ENCODE measurements at regions not wholly inside any gene's neighbourhood (a gene's known extent, or its start where the extent isn't known, plus 50 kb on each side); places are given as distances from the start of the nearest gene placed in this dataset.
A peak's percentile ranks its signal among the peaks of the same experiment; 100 is the strongest.

DNA sequence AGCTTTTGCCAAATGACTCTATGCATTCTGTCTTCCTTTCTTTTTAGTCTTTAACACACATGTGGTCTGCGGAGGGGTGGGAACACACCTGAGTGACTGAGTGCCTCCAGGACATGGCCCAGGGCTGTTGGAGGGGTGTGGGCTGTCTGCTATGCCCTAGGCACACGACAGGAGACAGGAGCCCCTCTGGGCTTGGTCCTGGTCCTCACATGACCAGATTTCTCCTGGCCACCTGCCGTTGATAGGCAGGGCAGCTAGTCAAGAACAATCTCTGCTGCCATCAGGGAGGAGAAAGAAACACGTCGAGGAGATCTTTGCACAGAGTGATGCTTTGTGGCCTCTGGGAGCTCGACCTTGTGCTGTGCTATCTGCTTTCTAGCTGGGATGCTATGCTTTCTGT lies 176.6 kb downstream of the KLF13 start:
- no peak overlapping the region for H3K4me3 ChIP-seq
- no peak for ATAC-seq
- ChIA-PET POLR2A (no interaction called here), CTCF (interaction anchor here (0.9 to 7.3 kb wide), 5 partner anchors 14 to 69 kb away, joined by 3 to 77 read pairs (median 4); no protein-coding TSS in a partner anchor)
- TF ChIP-seq HOXB13 (CRISPR knock-in tag; IDR thresholded peaks at IDR 0.05; ENCODE audit: low read depth) (no peak), NPAS2 (CRISPR knock-in tag; IDR thresholded peaks at IDR 0.05; ENCODE audit: borderline replicate concordance) (no peak), BHLHE40 (IDR thresholded peaks at IDR 0.05; ENCODE audit: low read depth, low read length) (no peak), RARB (CRISPR knock-in tag; IDR thresholded peaks at IDR 0.05) (no peak), EHMT2 (IDR thresholded peaks at IDR 0.05; ENCODE audit: low read depth) (no peak), FOSL2 (IDR thresholded peaks at IDR 0.05) (no peak), FOSL2 (CRISPR knock-in tag; IDR thresholded peaks at IDR 0.05) (no peak), POLR2A (IDR thresholded peaks at IDR 0.05; ENCODE audit: low read length) (no peak), TFCP2L1 (CRISPR knock-in tag; IDR thresholded peaks at IDR 0.05) (no peak), PHF8 (IDR thresholded peaks at IDR 0.05; ENCODE audit: borderline replicate concordance, low read depth) (no peak), CHD2 (IDR thresholded peaks at IDR 0.05; ENCODE audit: low read length, partially characterized antibody) (no peak)
- 43% methylated on average over 6 of the region's 6 CpGs for WGBS (ENCODE audit: missing lambda C conversion rate)
- no peak for FAIRE-seq
- no peaks in the 10 kb centered on the region for H3K9me3 ChIP-seq
- no peak for DNase-seq (ENCODE audit: low read depth in 1 of 2, low spot score in 1 of 2)
- H3K27ac ChIP-seq, result no peak overlapping the region
- H3K4me1 ChIP-seq, result no peaks in the 10 kb centered on the region
- H3K4me2 ChIP-seq, result no peak overlapping the region

DNA sequence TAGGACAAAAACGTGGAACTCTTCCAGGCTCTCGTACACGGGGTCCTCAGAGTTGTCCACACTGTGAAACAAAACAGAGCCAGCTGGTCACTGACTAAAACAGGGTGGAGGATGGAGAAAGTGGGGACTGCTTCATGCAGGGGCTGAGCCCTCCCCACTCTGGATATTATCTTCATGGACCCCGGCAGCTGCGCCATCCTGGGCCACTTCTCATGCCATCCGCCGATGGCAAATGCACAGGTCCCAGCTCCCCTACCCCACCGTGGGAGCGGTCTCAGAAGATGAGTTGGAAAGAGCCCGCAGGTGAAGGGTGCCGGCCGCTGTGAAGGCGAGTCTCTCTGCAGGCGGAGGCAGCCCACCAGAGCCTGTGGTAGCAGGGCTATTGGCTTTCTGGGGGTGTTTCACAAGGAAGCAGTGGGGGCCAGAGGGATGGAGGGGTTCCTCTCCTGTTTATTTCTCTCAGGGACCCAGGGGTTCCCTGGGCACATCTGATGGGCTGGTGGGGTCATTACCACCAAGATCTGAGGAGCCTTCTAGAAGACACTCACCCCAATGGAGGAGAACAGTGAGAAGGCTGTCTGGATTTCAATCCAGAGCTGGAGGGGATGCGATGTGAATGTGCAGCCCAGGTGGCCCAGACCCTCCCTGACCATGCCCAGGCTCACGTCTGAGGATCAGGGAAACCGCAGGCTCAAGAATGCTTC lies 177.3 kb downstream of the KLF13 start:
- CTCF ChIA-PET, result interaction anchor here (1.2 to 5.4 kb wide), 3 partner anchors 15 to 69 kb away, joined by 3 to 37 read pairs (median 4); no protein-coding TSS in a partner anchor
- Histone ChIP-seq H3K27ac (no peak overlapping the region), H3K4me3 (no peak overlapping the region), H3K9me3 (no peaks in the 10 kb centered on the region), H3K4me1 (no peaks in the 10 kb centered on the region), H3K4me2 (no peak overlapping the region)
- ATAC-seq, result peak in 1 of 2 experiments; percentile 10; a peak in 1 of 6 replicates
- WGBS (ENCODE audit: missing lambda C conversion rate), result 63% methylated on average over 17 of the region's 17 CpGs
- DNase-seq (ENCODE audit: low read depth in 1 of 2, low spot score in 1 of 2), result no peak
- POLR2A ChIA-PET, result interaction anchor here (0.7 kb wide), 1 partner anchor 64 kb away, joined by 4 read pairs; no protein-coding TSS in a partner anchor
- no peak for FAIRE-seq
- TF ChIP-seq NFE2L2 (conservative IDR thresholded peaks at IDR 0.05; ENCODE audit: low read length), result no peak
- TF ChIP-seq ESRRA (IDR thresholded peaks at IDR 0.05; ENCODE audit: borderline replicate concordance, low read length), result no peak
- no peak for TF ChIP-seq RAD21 (conservative IDR thresholded peaks at IDR 0.05 in 1 of 2, IDR thresholded peaks at IDR 0.05 in 1 of 2)
- TF ChIP-seq HOXB5 (CRISPR knock-in tag; IDR thresholded peaks at IDR 0.05), result no peak
- TF ChIP-seq, protein P1, sequence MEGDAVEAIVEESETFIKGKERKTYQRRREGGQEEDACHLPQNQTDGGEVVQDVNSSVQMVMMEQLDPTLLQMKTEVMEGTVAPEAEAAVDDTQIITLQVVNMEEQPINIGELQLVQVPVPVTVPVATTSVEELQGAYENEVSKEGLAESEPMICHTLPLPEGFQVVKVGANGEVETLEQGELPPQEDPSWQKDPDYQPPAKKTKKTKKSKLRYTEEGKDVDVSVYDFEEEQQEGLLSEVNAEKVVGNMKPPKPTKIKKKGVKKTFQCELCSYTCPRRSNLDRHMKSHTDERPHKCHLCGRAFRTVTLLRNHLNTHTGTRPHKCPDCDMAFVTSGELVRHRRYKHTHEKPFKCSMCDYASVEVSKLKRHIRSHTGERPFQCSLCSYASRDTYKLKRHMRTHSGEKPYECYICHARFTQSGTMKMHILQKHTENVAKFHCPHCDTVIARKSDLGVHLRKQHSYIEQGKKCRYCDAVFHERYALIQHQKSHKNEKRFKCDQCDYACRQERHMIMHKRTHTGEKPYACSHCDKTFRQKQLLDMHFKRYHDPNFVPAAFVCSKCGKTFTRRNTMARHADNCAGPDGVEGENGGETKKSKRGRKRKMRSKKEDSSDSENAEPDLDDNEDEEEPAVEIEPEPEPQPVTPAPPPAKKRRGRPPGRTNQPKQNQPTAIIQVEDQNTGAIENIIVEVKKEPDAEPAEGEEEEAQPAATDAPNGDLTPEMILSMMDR (IDR thresholded peaks at IDR 0.05), result no peak
- no peak for TF ChIP-seq RARB (CRISPR knock-in tag; IDR thresholded peaks at IDR 0.05)
- no peak for TF ChIP-seq HEYL (CRISPR knock-in tag; IDR thresholded peaks at IDR 0.05)
- TF ChIP-seq, protein P2, sequence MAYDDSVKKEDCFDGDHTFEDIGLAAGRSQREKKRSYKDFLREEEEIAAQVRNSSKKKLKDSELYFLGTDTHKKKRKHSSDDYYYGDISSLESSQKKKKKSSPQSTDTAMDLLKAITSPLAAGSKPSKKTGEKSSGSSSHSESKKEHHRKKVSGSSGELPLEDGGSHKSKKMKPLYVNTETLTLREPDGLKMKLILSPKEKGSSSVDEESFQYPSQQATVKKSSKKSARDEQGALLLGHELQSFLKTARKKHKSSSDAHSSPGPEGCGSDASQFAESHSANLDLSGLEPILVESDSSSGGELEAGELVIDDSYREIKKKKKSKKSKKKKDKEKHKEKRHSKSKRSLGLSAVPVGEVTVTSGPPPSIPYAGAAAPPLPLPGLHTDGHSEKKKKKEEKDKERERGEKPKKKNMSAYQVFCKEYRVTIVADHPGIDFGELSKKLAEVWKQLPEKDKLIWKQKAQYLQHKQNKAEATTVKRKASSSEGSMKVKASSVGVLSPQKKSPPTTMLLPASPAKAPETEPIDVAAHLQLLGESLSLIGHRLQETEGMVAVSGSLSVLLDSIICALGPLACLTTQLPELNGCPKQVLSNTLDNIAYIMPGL (CRISPR knock-in tag; IDR thresholded peaks at IDR 0.05; ENCODE audit: borderline replicate concordance), result no peak
- TF ChIP-seq, protein P3, sequence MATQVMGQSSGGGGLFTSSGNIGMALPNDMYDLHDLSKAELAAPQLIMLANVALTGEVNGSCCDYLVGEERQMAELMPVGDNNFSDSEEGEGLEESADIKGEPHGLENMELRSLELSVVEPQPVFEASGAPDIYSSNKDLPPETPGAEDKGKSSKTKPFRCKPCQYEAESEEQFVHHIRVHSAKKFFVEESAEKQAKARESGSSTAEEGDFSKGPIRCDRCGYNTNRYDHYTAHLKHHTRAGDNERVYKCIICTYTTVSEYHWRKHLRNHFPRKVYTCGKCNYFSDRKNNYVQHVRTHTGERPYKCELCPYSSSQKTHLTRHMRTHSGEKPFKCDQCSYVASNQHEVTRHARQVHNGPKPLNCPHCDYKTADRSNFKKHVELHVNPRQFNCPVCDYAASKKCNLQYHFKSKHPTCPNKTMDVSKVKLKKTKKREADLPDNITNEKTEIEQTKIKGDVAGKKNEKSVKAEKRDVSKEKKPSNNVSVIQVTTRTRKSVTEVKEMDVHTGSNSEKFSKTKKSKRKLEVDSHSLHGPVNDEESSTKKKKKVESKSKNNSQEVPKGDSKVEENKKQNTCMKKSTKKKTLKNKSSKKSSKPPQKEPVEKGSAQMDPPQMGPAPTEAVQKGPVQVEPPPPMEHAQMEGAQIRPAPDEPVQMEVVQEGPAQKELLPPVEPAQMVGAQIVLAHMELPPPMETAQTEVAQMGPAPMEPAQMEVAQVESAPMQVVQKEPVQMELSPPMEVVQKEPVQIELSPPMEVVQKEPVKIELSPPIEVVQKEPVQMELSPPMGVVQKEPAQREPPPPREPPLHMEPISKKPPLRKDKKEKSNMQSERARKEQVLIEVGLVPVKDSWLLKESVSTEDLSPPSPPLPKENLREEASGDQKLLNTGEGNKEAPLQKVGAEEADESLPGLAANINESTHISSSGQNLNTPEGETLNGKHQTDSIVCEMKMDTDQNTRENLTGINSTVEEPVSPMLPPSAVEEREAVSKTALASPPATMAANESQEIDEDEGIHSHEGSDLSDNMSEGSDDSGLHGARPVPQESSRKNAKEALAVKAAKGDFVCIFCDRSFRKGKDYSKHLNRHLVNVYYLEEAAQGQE (IDR thresholded peaks at IDR 0.05), result no peak
- no peak for TF ChIP-seq JUNB (IDR thresholded peaks at IDR 0.05)
- TF ChIP-seq, protein P4, sequence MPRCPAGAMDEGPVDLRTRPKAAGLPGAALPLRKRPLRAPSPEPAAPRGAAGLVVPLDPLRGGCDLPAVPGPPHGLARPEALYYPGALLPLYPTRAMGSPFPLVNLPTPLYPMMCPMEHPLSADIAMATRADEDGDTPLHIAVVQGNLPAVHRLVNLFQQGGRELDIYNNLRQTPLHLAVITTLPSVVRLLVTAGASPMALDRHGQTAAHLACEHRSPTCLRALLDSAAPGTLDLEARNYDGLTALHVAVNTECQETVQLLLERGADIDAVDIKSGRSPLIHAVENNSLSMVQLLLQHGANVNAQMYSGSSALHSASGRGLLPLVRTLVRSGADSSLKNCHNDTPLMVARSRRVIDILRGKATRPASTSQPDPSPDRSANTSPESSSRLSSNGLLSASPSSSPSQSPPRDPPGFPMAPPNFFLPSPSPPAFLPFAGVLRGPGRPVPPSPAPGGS (IDR thresholded peaks at IDR 0.05), result no peak
- TF ChIP-seq HDAC2 (IDR thresholded peaks at IDR 0.05), result no peak

Data from A549 (cell line).